ENCODE measurements at regions not wholly inside any gene's neighbourhood (a gene's known extent, or its start where the extent isn't known, plus 50 kb on each side); places are given as distances from the start of the nearest gene placed in this dataset.

GRCh38 chr9:27625751-27626150 lies 52.5 kb upstream of the C9orf72 start:
- POLR2A ChIA-PET = no interaction called here
- DNase-seq (no peak), ATAC-seq (no peak)
- H3K27me3 Mint-ChIP-seq = peaks cover 0 to 6% (median 0%) of the 10 kb centered on the region in 5 donors
- H3K36me3 Mint-ChIP-seq = no peaks in the 10 kb centered on the region
- peaks cover 0 to 1% (median 0%) of the 10 kb centered on the region in 9 donors for H3K9me3 Mint-ChIP-seq
- no peaks in the 10 kb centered on the region for H3K4me1 Mint-ChIP-seq
- H3K4me3 Mint-ChIP-seq = no peak overlapping the region
- no peak overlapping the region for H3K27ac Mint-ChIP-seq

GRCh38 chr9:27626244-27627187 lies 53.2 kb upstream of the C9orf72 start:
- no peaks in the 10 kb centered on the region for H3K36me3 Mint-ChIP-seq
- no peak overlapping the region for H3K27ac Mint-ChIP-seq
- no peak for DNase-seq
- ATAC-seq = no peak
- H3K4me1 Mint-ChIP-seq = no peaks in the 10 kb centered on the region
- peaks cover 0 to 11% (median 0%) of the 10 kb centered on the region in 5 donors for H3K27me3 Mint-ChIP-seq
- POLR2A ChIA-PET = no interaction called here
- H3K4me3 Mint-ChIP-seq = no peak overlapping the region
- peaks cover 0 to 1% (median 0%) of the 10 kb centered on the region in 9 donors for H3K9me3 Mint-ChIP-seq

DNA sequence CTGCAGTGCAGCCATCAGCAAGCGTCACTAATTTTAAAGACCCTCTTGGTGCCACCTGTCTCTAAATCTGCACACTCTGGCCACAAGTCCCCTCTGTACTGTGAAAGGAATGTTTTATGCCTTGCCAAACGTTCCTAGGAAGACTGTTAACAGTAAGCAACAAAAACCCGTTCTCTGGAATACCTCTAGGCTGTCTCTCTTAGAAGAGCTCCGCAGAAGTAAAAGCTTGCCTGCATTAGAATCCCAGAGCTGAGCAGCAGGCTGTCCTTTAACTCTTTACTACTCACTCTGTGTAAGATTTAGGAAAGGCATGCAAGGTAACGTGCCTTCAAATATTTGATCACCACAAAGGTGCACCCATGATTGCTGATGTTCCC lies 53.9 kb upstream of the C9orf72 start:
- Mint-ChIP-seq H3K27me3 (peaks cover 0 to 11% (median 0%) of the 10 kb centered on the region in 5 donors), H3K4me3 (no peak overlapping the region), H3K9me3 (peaks cover 0 to 1% (median 0%) of the 10 kb centered on the region in 9 donors), H3K27ac (no peak overlapping the region), H3K36me3 (no peaks in the 10 kb centered on the region), H3K4me1 (no peaks in the 10 kb centered on the region)
- DNase-seq (no peak), ATAC-seq (no peak)
- POLR2A ChIA-PET = no interaction called here

GRCh38 chr9:27628311-27628710 lies 55.0 kb upstream of the C9orf72 start:
- Mint-ChIP-seq H3K4me3 (no peak overlapping the region), H3K4me1 (no peaks in the 10 kb centered on the region), H3K36me3 (no peaks in the 10 kb centered on the region), H3K9me3 (peaks cover 0 to 2% (median 0%) of the 10 kb centered on the region in 9 donors), H3K27ac (no peak overlapping the region), H3K27me3 (peaks cover 0 to 11% (median 0%) of the 10 kb centered on the region in 5 donors)
- no peak for DNase-seq
- POLR2A ChIA-PET = no interaction called here
- no peak for ATAC-seq

DNA sequence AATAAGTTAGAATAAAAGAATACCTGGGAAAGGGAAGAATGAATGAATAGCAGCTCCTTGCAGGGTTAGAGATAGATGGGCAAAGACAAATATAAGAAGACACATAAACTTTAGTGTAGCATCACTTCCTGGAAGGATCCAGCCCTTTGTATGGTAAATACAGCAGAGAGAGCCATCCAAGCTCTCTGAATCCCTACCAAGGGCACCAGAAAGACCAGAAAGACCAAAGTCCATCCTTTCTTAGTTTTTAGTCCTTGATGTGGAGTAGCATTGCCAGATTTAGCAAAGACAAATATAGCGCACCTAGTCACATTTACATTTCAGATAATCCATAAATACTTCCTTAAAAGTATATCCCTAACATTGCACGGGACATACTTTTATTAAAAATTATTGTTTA lies 56.1 kb upstream of the C9orf72 start:
- no peaks in the 10 kb centered on the region for H3K36me3 Mint-ChIP-seq
- H3K9me3 Mint-ChIP-seq = peaks cover 0 to 2% (median 0%) of the 10 kb centered on the region in 9 donors
- H3K4me3 Mint-ChIP-seq = no peak overlapping the region
- ATAC-seq (no peak), DNase-seq (no peak)
- H3K27me3 Mint-ChIP-seq = peaks cover 0 to 11% (median 0%) of the 10 kb centered on the region in 5 donors
- H3K4me1 Mint-ChIP-seq = no peaks in the 10 kb centered on the region
- no peak overlapping the region for H3K27ac Mint-ChIP-seq
- POLR2A ChIA-PET = no interaction called here

DNA sequence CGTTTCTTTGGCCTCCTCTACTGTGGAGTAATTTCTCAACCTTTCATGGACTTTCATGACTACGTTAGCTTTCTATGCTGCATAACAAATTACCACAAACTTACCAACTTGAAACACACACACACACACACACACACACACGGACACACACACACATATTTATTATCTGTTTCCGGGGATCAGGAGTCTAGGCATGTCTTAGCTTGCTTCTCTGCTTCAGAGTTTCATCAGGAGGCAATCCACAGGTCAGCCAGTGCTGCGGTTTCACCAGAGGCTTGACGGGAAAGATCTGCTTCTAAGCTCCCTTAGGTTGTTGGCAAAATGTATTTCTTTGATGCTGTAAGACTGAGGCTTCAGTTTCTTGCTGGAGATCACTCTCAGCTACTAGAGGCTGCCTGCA lies 59.0 kb upstream of the C9orf72 start:
- Mint-ChIP-seq H3K27me3 (peaks cover 0 to 11% (median 0%) of the 10 kb centered on the region in 5 donors), H3K4me1 (peaks cover 0 to 2% (median 0%) of the 10 kb centered on the region in 4 donors), H3K9me3 (peaks cover 0 to 2% (median 0%) of the 10 kb centered on the region in 9 donors), H3K27ac (no peak overlapping the region), H3K36me3 (no peaks in the 10 kb centered on the region), H3K4me3 (no peak overlapping the region)
- POLR2A ChIA-PET = no interaction called here
- DNase-seq (no peak), ATAC-seq (no peak)

GRCh38 chr9:27633764-27634163 lies 60.5 kb upstream of the C9orf72 start:
- POLR2A ChIA-PET = no interaction called here
- H3K4me1 Mint-ChIP-seq = peaks cover 0 to 2% (median 0%) of the 10 kb centered on the region in 4 donors
- no peak overlapping the region for H3K4me3 Mint-ChIP-seq
- peaks cover 0 to 11% (median 0%) of the 10 kb centered on the region in 5 donors for H3K27me3 Mint-ChIP-seq
- H3K36me3 Mint-ChIP-seq = no peaks in the 10 kb centered on the region
- peaks cover 0 to 2% (median 0%) of the 10 kb centered on the region in 9 donors for H3K9me3 Mint-ChIP-seq
- DNase-seq = no peak
- no peak overlapping the region for H3K27ac Mint-ChIP-seq
- no peak for ATAC-seq

DNA sequence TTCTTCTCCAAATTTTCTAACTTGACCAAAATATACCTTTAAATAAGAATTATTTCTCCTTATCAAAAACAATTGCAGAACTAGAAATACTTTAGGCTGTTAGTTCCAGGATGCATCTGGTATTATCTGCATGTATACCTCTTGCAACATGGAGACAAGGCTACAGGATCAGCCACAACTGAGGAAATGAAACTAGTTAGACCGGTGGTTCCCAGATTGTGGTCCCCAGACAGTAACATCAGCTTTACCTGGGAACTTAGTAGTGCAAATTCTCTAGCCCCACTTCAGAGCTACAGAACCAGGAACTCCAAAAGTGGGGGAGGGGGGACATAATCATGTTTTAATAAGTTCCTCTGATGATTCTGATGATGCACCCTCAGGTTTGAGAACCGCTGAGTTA lies 61.6 kb upstream of the C9orf72 start:
- peaks cover 0 to 2% (median 0%) of the 10 kb centered on the region in 4 donors for H3K4me1 Mint-ChIP-seq
- no peak overlapping the region for H3K4me3 Mint-ChIP-seq
- no peaks in the 10 kb centered on the region for H3K36me3 Mint-ChIP-seq
- peaks cover 0 to 11% (median 0%) of the 10 kb centered on the region in 5 donors for H3K27me3 Mint-ChIP-seq
- no peak overlapping the region for H3K27ac Mint-ChIP-seq
- DNase-seq (no peak), ATAC-seq (peak in 1 of 2 donors; percentile 25)
- POLR2A ChIA-PET = no interaction called here
- H3K9me3 Mint-ChIP-seq = peaks cover 0 to 2% (median 0%) of the 10 kb centered on the region in 9 donors

DNA sequence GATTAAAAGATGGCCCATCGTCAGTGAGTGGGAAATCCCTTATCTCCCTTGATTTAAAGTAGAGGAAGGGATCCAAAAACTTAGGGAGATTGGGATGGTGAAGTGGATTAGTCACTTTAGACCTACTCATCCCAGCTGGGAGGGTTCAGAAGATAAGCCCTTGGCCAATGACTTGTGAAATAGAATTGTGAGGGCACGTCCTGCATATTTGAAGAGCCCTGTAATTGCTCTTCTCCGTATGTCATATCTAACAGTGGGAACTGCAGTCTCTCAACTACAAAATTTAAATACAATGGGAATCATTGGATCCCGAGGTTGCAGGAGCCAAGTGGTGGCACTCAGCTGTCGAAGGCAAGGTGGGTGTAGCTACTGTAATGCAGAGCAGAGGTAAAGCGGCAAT lies 65.4 kb upstream of the C9orf72 start:
- Mint-ChIP-seq H3K27me3 (peaks cover 0 to 8% (median 5%) of the 10 kb centered on the region in 5 donors), H3K27ac (no peak overlapping the region), H3K4me1 (peaks cover 0 to 2% (median 0%) of the 10 kb centered on the region in 4 donors), H3K36me3 (no peaks in the 10 kb centered on the region), H3K9me3 (no peaks in the 10 kb centered on the region), H3K4me3 (no peak overlapping the region)
- DNase-seq (no peak), ATAC-seq (no peak)
- POLR2A ChIA-PET = no interaction called here

DNA sequence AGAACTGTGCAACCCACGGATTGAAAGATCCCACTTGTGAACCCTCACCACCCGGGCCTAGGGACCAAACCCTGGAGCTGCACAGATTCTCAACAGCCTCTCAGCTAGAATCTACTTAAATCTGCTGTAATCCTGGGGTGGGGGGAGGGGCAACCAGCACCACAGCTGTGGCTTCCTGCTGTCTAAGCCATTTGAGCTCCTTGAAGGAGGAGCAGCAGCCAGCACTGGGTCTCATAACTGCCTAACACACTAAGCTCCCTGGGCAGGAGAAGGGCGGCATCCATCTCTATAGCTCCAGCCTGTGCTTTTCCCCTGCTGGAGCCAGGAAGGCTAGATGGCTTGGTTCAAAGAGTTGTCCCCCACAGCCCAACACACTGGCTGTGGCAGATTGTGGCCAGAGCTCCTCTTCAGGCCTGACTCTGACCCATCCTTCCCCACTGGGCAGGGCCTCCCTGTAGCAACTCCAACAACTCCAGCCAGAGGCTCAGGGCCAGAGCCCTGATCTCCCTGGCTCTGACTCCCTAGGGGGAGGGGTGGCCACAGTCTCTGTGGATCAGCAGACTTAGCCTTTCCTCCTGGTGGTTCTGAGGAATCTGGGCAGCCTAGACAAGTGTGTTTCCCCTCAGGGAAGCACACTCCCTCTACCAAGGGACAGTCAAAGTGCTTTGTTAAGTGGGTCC lies 72.0 kb upstream of the C9orf72 start:
- ATAC-seq (no peak), DNase-seq (no peak)
- Mint-ChIP-seq H3K27me3 (peaks cover 0 to 19% (median 8%) of the 10 kb centered on the region in 5 donors), H3K9me3 (peaks cover 0 to 10% (median 0%) of the 10 kb centered on the region in 9 donors), H3K27ac (peak overlapping the region in 1 of 10 donors; percentile 45), H3K4me1 (peaks cover 0 to 5% (median under 1%) of the 10 kb centered on the region in 4 donors), H3K4me3 (no peak overlapping the region), H3K36me3 (no peaks in the 10 kb centered on the region)
- POLR2A ChIA-PET = no interaction called here

GRCh38 chr9:27653246-27653645 lies 80.0 kb upstream of the C9orf72 start:
- no peak for DNase-seq
- H3K4me3 Mint-ChIP-seq = no peak overlapping the region
- H3K4me1 Mint-ChIP-seq = no peaks in the 10 kb centered on the region
- no peaks in the 10 kb centered on the region for H3K36me3 Mint-ChIP-seq
- peaks cover 0 to 2% (median 0%) of the 10 kb centered on the region in 5 donors for H3K27me3 Mint-ChIP-seq
- peaks cover 0 to 6% (median 0%) of the 10 kb centered on the region in 9 donors for H3K9me3 Mint-ChIP-seq
- no peak for ATAC-seq
- no peak overlapping the region for H3K27ac Mint-ChIP-seq
- POLR2A ChIA-PET = no interaction called here

- Mint-ChIP-seq H3K4me1 (no peaks in the 10 kb centered on the region), H3K27ac (no peak overlapping the region), H3K4me3 (no peak overlapping the region), H3K36me3 (no peaks in the 10 kb centered on the region), H3K27me3 (no peaks in the 10 kb centered on the region), H3K9me3 (no peaks in the 10 kb centered on the region)
- POLR2A ChIA-PET = no interaction called here
- DNase-seq = no peak
- ATAC-seq = no peak
Observed at GRCh38 chr9:27653957-27654356, 80.7 kb upstream of the C9orf72 start.

- POLR2A ChIA-PET = no interaction called here
- ATAC-seq = no peak
Observed at GRCh38 chr9:27654629-27655285, 81.5 kb upstream of the C9orf72 start.

More at GRCh38 chr9:27654629-27655285, 81.5 kb upstream of the C9orf72 start:
- no peaks in the 10 kb centered on the region for H3K36me3 Mint-ChIP-seq
- H3K4me3 Mint-ChIP-seq = no peak overlapping the region
- H3K9me3 Mint-ChIP-seq = no peaks in the 10 kb centered on the region
- no peak overlapping the region for H3K27ac Mint-ChIP-seq
- no peak for DNase-seq
- H3K27me3 Mint-ChIP-seq = no peaks in the 10 kb centered on the region
- H3K4me1 Mint-ChIP-seq = no peaks in the 10 kb centered on the region

Measured in naive thymus-derived CD8-positive, alpha-beta T cell (primary cell).